Glutamatergic neuron (in vitro differentiated cells): ENCODE measurements at regions not wholly inside any gene's neighbourhood (a gene's known extent, or its start where the extent isn't known, plus 50 kb on each side); places are given as distances from the start of the nearest gene placed in this dataset.
"Not testable (repeated sequence)": the region's sequence is repeated elsewhere in the genome, so short reads cannot be mapped to it uniquely, and the experiment has no call there.

ENCODE experiments used
- DNase-seq: peaks from one replicate; pipeline ENCODE4 v3.0.0; 2022
- H3K27ac Mint-ChIP-seq: one replicate; pipeline ENCODE4 v1.8.0; 2020; ENCODE audit warnings: mild to moderate bottlenecking, mixed read lengths, inconsistent platforms; ENCODE audit not compliant: unreplicated experiment
- H3K27me3 Mint-ChIP-seq: one replicate; pipeline ENCODE4 v1.8.0; 2020; ENCODE audit warnings: mild to moderate bottlenecking, moderate library complexity, mixed read lengths, inconsistent platforms; ENCODE audit not compliant: unreplicated experiment
- H3K36me3 Mint-ChIP-seq: one replicate; pipeline ENCODE4 v1.8.0; 2020; ENCODE audit warnings: mild to moderate bottlenecking, mixed read lengths, inconsistent platforms; ENCODE audit not compliant: unreplicated experiment
- H3K4me1 Mint-ChIP-seq: one replicate; pipeline ENCODE4 v1.8.0; 2020; ENCODE audit warnings: mild to moderate bottlenecking, low read depth, mixed read lengths, inconsistent platforms; ENCODE audit not compliant: unreplicated experiment
- H3K4me3 Mint-ChIP-seq: one replicate; pipeline ENCODE4 v1.8.0; 2020; ENCODE audit warnings: mild to moderate bottlenecking, mixed read lengths, inconsistent platforms; ENCODE audit not compliant: unreplicated experiment
- H3K9me3 Mint-ChIP-seq: one replicate; pipeline ENCODE4 v1.8.0; 2020; ENCODE audit warnings: mild to moderate bottlenecking, moderate library complexity, mixed read lengths, inconsistent platforms; ENCODE audit not compliant: unreplicated experiment
- CTCF ChIP-seq: fragments of 200-600 bp; sonication (generic); IDR thresholded peaks from one replicate; pipeline ENCODE4 v1.5.0; 2021; ENCODE audit not compliant: partially characterized antibody, unreplicated experiment

GRCh38 chr2:39492716-39493115 is 55.6 kb upstream of the MAP4K3 start:
- Mint-ChIP-seq H3K4me1 (no peaks in the 10 kb centered on the region), H3K27me3 (peaks cover 1% of the 10 kb centered on the region), H3K4me3 (no peak overlapping the region), H3K27ac (no peak overlapping the region), H3K36me3 (no peaks in the 10 kb centered on the region), H3K9me3 (no peaks in the 10 kb centered on the region)
- TF ChIP-seq CTCF, result no peak
- DNase-seq, result no peak

GRCh38 chr2:39494784-39495251 is 57.7 kb upstream of the MAP4K3 start:
- Mint-ChIP-seq H3K4me3 (no peak overlapping the region), H3K27me3 (no peaks in the 10 kb centered on the region), H3K4me1 (no peaks in the 10 kb centered on the region), H3K27ac (no peak overlapping the region), H3K9me3 (no peaks in the 10 kb centered on the region), H3K36me3 (no peaks in the 10 kb centered on the region)
- no peak for DNase-seq
- TF ChIP-seq CTCF, result no peak

GRCh38 chr2:39497082-39497801 is 60.2 kb upstream of the MAP4K3 start:
- no peak for TF ChIP-seq CTCF
- H3K27me3 Mint-ChIP-seq, result no peaks in the 10 kb centered on the region
- no peaks in the 10 kb centered on the region for H3K4me1 Mint-ChIP-seq
- H3K9me3 Mint-ChIP-seq, result no peaks in the 10 kb centered on the region
- DNase-seq, result no peak
- no peak overlapping the region for H3K4me3 Mint-ChIP-seq
- H3K36me3 Mint-ChIP-seq, result no peaks in the 10 kb centered on the region
- no peak overlapping the region for H3K27ac Mint-ChIP-seq

GRCh38 chr2:39498176-39498575 is 61.1 kb upstream of the MAP4K3 start:
- H3K27ac Mint-ChIP-seq, DNase-seq, H3K9me3 Mint-ChIP-seq, H3K27me3 Mint-ChIP-seq, H3K4me3 Mint-ChIP-seq, H3K4me1 Mint-ChIP-seq, H3K36me3 Mint-ChIP-seq: not testable (repeated sequence)

GRCh38 chr2:39498786-39499185 is 61.7 kb upstream of the MAP4K3 start:
- H3K4me1 Mint-ChIP-seq, result no peaks in the 10 kb centered on the region
- H3K4me3 Mint-ChIP-seq, result no peak overlapping the region
- no peaks in the 10 kb centered on the region for H3K9me3 Mint-ChIP-seq
- no peak for TF ChIP-seq CTCF
- H3K36me3 Mint-ChIP-seq, result no peaks in the 10 kb centered on the region
- no peak overlapping the region for H3K27ac Mint-ChIP-seq
- no peaks in the 10 kb centered on the region for H3K27me3 Mint-ChIP-seq
- DNase-seq, result no peak
